Neural cell (in vitro differentiated cells): ENCODE measurements at regions not wholly inside any gene's neighbourhood (a gene's known extent, or its start where the extent isn't known, plus 50 kb on each side); places are given as distances from the start of the nearest gene placed in this dataset.
"Not testable (repeated sequence)": the region's sequence is repeated elsewhere in the genome, so short reads cannot be mapped to it uniquely, and the experiment has no call there.

Source experiments
- H2AFZ ChIP-seq: fragments of 200-600, 300-800 bp; sonication (generic), shearing (Covaris generic); 2 replicates; pipeline ENCODE4 v1.6.0; 2014; ENCODE audit warnings: low read depth, mild to moderate bottlenecking, antibody characterized with exemption, low read length, moderate library complexity
- H3F3A ChIP-seq: fragments of 200-600 bp; shearing (Covaris generic); 2 replicates; pipeline ENCODE4 v1.6.1; 2016; ENCODE audit warnings: mild to moderate bottlenecking, moderate library complexity, mixed read lengths, antibody characterized with exemption, low read length; ENCODE audit not compliant: insufficient read depth, poor library complexity, severe bottlenecking
- H3K27ac ChIP-seq: fragments of 200-600, 300-800 bp; sonication (generic), shearing (Covaris generic); 2 replicates; pipeline ENCODE4 v1.5.1; 2014; ENCODE audit warnings: mild to moderate bottlenecking, low read length, moderate library complexity
- H3K27me3 ChIP-seq: fragments of 300-800, 200-600 bp; sonication (generic), shearing (Covaris generic); 2 replicates; pipeline ENCODE4 v1.6.0; 2014; ENCODE audit warnings: mild to moderate bottlenecking, low read depth, low read length, moderate library complexity; ENCODE audit not compliant: insufficient read depth
- H3K36me3 ChIP-seq: fragments of 300-800, 200-600 bp; sonication (generic), shearing (Covaris generic); 2 replicates; pipeline ENCODE4 v1.5.1; 2014; ENCODE audit warnings: mild to moderate bottlenecking, antibody characterized with exemption, low read length, moderate library complexity; ENCODE audit not compliant: insufficient read depth
- H3K4me2 ChIP-seq: fragments of 300-800, 200-600 bp; sonication (generic), shearing (Covaris generic); 2 replicates; pipeline ENCODE4 v1.6.0; 2014; ENCODE audit warnings: mild to moderate bottlenecking, low read length
- H3K4me3 ChIP-seq: fragments of 300-800, 200-600 bp; sonication (generic), shearing (Covaris generic); 2 replicates; pipeline ENCODE4 v1.5.1; 2014; ENCODE audit warnings: mild to moderate bottlenecking, low read length, moderate library complexity
- H3K79me2 ChIP-seq: fragments of 200-600 bp; shearing (Covaris generic); replicated peaks from 2 replicates; pipeline ENCODE4 v1.6.0; 2014; ENCODE audit warnings: mild to moderate bottlenecking, low read length, moderate library complexity; ENCODE audit not compliant: insufficient read depth
- H3K9ac ChIP-seq: fragments of 300-800, 200-600 bp; sonication (generic), shearing (Covaris generic); 2 replicates; pipeline ENCODE4 v1.6.1; 2016; ENCODE audit warnings: mild to moderate bottlenecking, low read length, mixed read lengths
- H3K9me2 ChIP-seq: fragments of 200-600 bp; shearing (Covaris generic); 2 replicates; pipeline ENCODE4 v1.6.1; 2016; ENCODE audit warnings: mild to moderate bottlenecking, low read length, mixed read lengths; ENCODE audit not compliant: insufficient read depth
- H3K9me3 ChIP-seq: fragments of 200-600, 300-800 bp; sonication (generic), shearing (Covaris generic); 2 replicates; pipeline ENCODE4 v1.6.1; 2016; ENCODE audit warnings: mild to moderate bottlenecking, mixed run types, low read length, moderate library complexity, mixed read lengths
- H4K20me1 ChIP-seq: fragments of 200-600 bp; shearing (Covaris generic); 2 replicates; pipeline ENCODE4 v1.6.1; 2016; ENCODE audit warnings: mild to moderate bottlenecking, mixed run types; ENCODE audit not compliant: insufficient read depth
- CTCF ChIP-seq: fragments of 450-650 bp; IDR thresholded peaks from 2 replicates; pipeline ENCODE4 v1.5.1; 2014; ENCODE audit warnings: antibody characterized with exemption, mild to moderate bottlenecking, moderate library complexity; ENCODE audit not compliant: poor library complexity, severe bottlenecking
- EP300 ChIP-seq: fragments of 450-650 bp; conservative IDR thresholded peaks from 2 replicates; pipeline ENCODE4 v1.6.1; 2014; ENCODE audit warnings: antibody characterized with exemption, mild to moderate bottlenecking, moderate library complexity; ENCODE audit not compliant: poor library complexity, severe bottlenecking
- EZH2 ChIP-seq: fragments of 200-600, 300-800 bp; shearing (Covaris generic), sonication (generic); IDR thresholded peaks from 2 replicates; pipeline ENCODE4 v1.6.1; 2014; ENCODE audit warnings: antibody characterized with exemption, low read length, borderline replicate concordance, mild to moderate bottlenecking; ENCODE audit not compliant: insufficient read depth, poor library complexity, severe bottlenecking
- MXI1 ChIP-seq: fragments of 450-650 bp; conservative IDR thresholded peaks from 2 replicates; pipeline ENCODE4 v1.6.1; 2014; ENCODE audit warnings: antibody characterized with exemption, mild to moderate bottlenecking; ENCODE audit not compliant: poor library complexity, severe bottlenecking
- POLR2AphosphoS5 ChIP-seq: IDR thresholded peaks from 2 replicates; pipeline ENCODE4 v1.6.1; 2012
- RAD21 ChIP-seq: fragments of 450-650 bp; conservative IDR thresholded peaks from 2 replicates; pipeline ENCODE4 v1.6.1; 2014; ENCODE audit warnings: antibody characterized with exemption, mild to moderate bottlenecking, moderate library complexity
- REST ChIP-seq: IDR thresholded peaks from 2 replicates; pipeline ENCODE4 v1.6.1; 2012; ENCODE audit warnings: borderline replicate concordance
- SMC3 ChIP-seq: fragments of 450-650 bp; conservative IDR thresholded peaks from 2 replicates; pipeline ENCODE4 v1.6.1; 2014; ENCODE audit warnings: antibody characterized with exemption, mild to moderate bottlenecking, moderate library complexity; ENCODE audit not compliant: poor library complexity
- TAF1 ChIP-seq: IDR thresholded peaks from 2 replicates; pipeline ENCODE4 v1.6.1; 2012; ENCODE audit warnings: low read depth

GRCh38 chr21:28851645-28852044 is 141.0 kb downstream of the LTN1 start:
- Histone ChIP-seq H3K4me3 (no peak overlapping the region), H4K20me1 (no peaks in the 10 kb centered on the region), H3K9me3 (no peaks in the 10 kb centered on the region), H3K36me3 (no peaks in the 10 kb centered on the region), H3K9me2 (no peaks in the 10 kb centered on the region), H3K4me2 (no peak overlapping the region), H3K79me2 (no peaks in the 10 kb centered on the region), H3K27ac (no peak overlapping the region), H3K27me3 (no peaks in the 10 kb centered on the region), H3K9ac (no peak overlapping the region), H2AFZ (no peak overlapping the region), H3F3A (no peaks in the 10 kb centered on the region)
- TF ChIP-seq EZH2 (no peak), MXI1 (no peak), SMC3 (no peak), REST (no peak), RAD21 (no peak), POLR2AphosphoS5 (no peak), EP300 (no peak), TAF1 (no peak), CTCF (no peak)

GRCh38 chr21:28839237-28839636 is 153.4 kb downstream of the LTN1 start:
- H3K79me2 ChIP-seq, H3K9me2 ChIP-seq, H3K27me3 ChIP-seq, H3K9ac ChIP-seq, H2AFZ ChIP-seq, H3F3A ChIP-seq, H3K4me2 ChIP-seq, H4K20me1 ChIP-seq, H3K4me3 ChIP-seq, H3K27ac ChIP-seq, H3K9me3 ChIP-seq, H3K36me3 ChIP-seq: not testable (repeated sequence)

- H3K27ac ChIP-seq, H3K4me3 ChIP-seq, H3K36me3 ChIP-seq, H3K9ac ChIP-seq, H3K9me3 ChIP-seq, H3K4me2 ChIP-seq, H3K27me3 ChIP-seq, H3K79me2 ChIP-seq, H2AFZ ChIP-seq, H3F3A ChIP-seq, H3K9me2 ChIP-seq, H4K20me1 ChIP-seq: not testable (repeated sequence)
Measured at GRCh38 chr21:28837426-28837825, 155.3 kb downstream of the LTN1 start.

- not testable (repeated sequence) for H3K4me2 ChIP-seq, H3K27me3 ChIP-seq, H3F3A ChIP-seq, H3K9me3 ChIP-seq, H3K79me2 ChIP-seq, H3K4me3 ChIP-seq, H3K36me3 ChIP-seq, H3K27ac ChIP-seq, H2AFZ ChIP-seq, H4K20me1 ChIP-seq, H3K9me2 ChIP-seq, H3K9ac ChIP-seq
Measured at GRCh38 chr21:28836588-28836987, 156.1 kb downstream of the LTN1 start.
